WERI-Rb-1 (cell line): ENCODE measurements at regions not wholly inside any gene's neighbourhood (a gene's known extent, or its start where the extent isn't known, plus 50 kb on each side); places are given as distances from the start of the nearest gene placed in this dataset.

Experiments used
- DNase-seq: peaks from one replicate; pipeline ENCODE4 v3.0.0-alpha.2; 2020
- H3K27ac ChIP-seq: fragments of 250-450 bp; sonication (Bioruptor Pico); 2 replicates; pipeline ENCODE4 v1.5.1; 2020; ENCODE audit warnings: mild to moderate bottlenecking, moderate library complexity
- H3K27me3 ChIP-seq: fragments of 250-450 bp; sonication (Bioruptor Pico); 2 replicates; pipeline ENCODE4 v1.5.1; 2021; ENCODE audit warnings: mild to moderate bottlenecking, low read depth, moderate library complexity; ENCODE audit not compliant: insufficient read depth, severe bottlenecking
- H3K36me3 ChIP-seq: fragments of 250-450 bp; sonication (Bioruptor Pico); 2 replicates; pipeline ENCODE4 v1.5.1; 2020; ENCODE audit warnings: mild to moderate bottlenecking, moderate library complexity
- H3K4me3 ChIP-seq: 2 replicates; pipeline ENCODE4 v1.5.1; 2011; ENCODE audit warnings: low read depth, mild to moderate bottlenecking, control low read depth, low read length
- H3K9me3 ChIP-seq: fragments of 250-450 bp; sonication (Bioruptor Pico); 2 replicates; pipeline ENCODE4 v1.5.1; 2021; ENCODE audit warnings: mild to moderate bottlenecking, moderate library complexity; ENCODE audit not compliant: severe bottlenecking
- CTCF ChIP-seq: IDR thresholded peaks from 2 replicates; pipeline ENCODE4 v1.5.1; 2011; ENCODE audit warnings: low read depth, mild to moderate bottlenecking, control low read depth, inconsistent platforms, low read length

GRCh38 chr6:150527100-150527499, 72.6 kb upstream of the PLEKHG1 start:
- no peaks in the 10 kb centered on the region for H3K36me3 ChIP-seq
- no peak overlapping the region for H3K27ac ChIP-seq
- H3K9me3 ChIP-seq: no peaks in the 10 kb centered on the region
- no peaks in the 10 kb centered on the region for H3K27me3 ChIP-seq
- H3K4me3 ChIP-seq: no peak overlapping the region
- no peak for DNase-seq
- TF ChIP-seq CTCF: no peak

GRCh38 chr6:150528648-150529285, 70.9 kb upstream of the PLEKHG1 start:
- no peaks in the 10 kb centered on the region for H3K9me3 ChIP-seq
- no peaks in the 10 kb centered on the region for H3K27me3 ChIP-seq
- TF ChIP-seq CTCF: no peak
- H3K36me3 ChIP-seq: no peaks in the 10 kb centered on the region
- H3K27ac ChIP-seq: no peak overlapping the region
- H3K4me3 ChIP-seq: no peak overlapping the region
- DNase-seq: no peak

GRCh38 chr6:150529646-150530045, 70.0 kb upstream of the PLEKHG1 start:
- no peak overlapping the region for H3K27ac ChIP-seq
- no peaks in the 10 kb centered on the region for H3K27me3 ChIP-seq
- no peaks in the 10 kb centered on the region for H3K36me3 ChIP-seq
- H3K9me3 ChIP-seq: no peaks in the 10 kb centered on the region
- no peak for TF ChIP-seq CTCF
- H3K4me3 ChIP-seq: no peak overlapping the region
- no peak for DNase-seq

GRCh38 chr6:150531957-150532356, 67.7 kb upstream of the PLEKHG1 start:
- DNase-seq: no peak
- Histone ChIP-seq H3K9me3 (no peaks in the 10 kb centered on the region), H3K27ac (no peak overlapping the region), H3K36me3 (no peaks in the 10 kb centered on the region), H3K4me3 (no peak overlapping the region), H3K27me3 (no peaks in the 10 kb centered on the region)
- no peak for TF ChIP-seq CTCF

- Histone ChIP-seq H3K27me3 (no peaks in the 10 kb centered on the region), H3K27ac (no peak overlapping the region), H3K9me3 (no peaks in the 10 kb centered on the region), H3K4me3 (no peak overlapping the region), H3K36me3 (no peaks in the 10 kb centered on the region)
- TF ChIP-seq CTCF: no peak
- no peak for DNase-seq
These were observed 65.1 kb upstream of the PLEKHG1 start for GRCh38 chr6:150534553-150534952.
